Stimulated activated CD4-positive, alpha-beta T cell treated with anti-CD3 and anti-CD28 coated beads, Interleukin-2, amount 100 ng/mL, for 24 hours (primary cell): ENCODE measurements at regions not wholly inside any gene's neighbourhood (a gene's known extent, or its start where the extent isn't known, plus 50 kb on each side); places are given as distances from the start of the nearest gene placed in this dataset.
A peak's percentile ranks its signal among the peaks of the same experiment; 100 is the strongest.

Experiments
- DNase-seq, 2 donors: peaks; one replicate each; pipeline ENCODE4 v3.0.0-alpha.2; 2020

DNA sequence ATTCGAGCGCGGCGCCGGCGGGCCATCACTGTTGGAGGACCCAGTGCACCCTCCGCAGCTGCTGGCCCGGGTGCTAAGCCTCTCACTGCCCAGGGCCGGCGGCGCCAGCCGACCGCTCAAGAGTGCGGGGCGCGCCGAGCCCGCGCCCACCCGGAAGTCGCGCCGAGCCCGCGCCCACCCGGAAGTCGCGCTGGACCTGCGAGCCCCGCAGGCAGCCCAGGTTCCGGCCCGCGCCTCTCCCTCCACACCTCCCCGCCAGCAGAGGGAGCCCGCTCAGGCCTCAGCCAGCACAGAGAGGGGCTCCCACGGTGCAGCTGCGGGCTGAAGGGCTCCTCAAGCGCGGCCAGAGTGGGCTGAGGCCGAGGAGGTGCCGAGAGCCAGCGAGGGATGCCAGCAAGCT, 170.8 kb downstream of the GTF2H2C_2 start:
- DNase-seq: peak in 1 of 2 donors; percentile 49
